ENCODE measurements at regions not wholly inside any gene's neighbourhood (a gene's known extent, or its start where the extent isn't known, plus 50 kb on each side); places are given as distances from the start of the nearest gene placed in this dataset.
"Not testable (repeated sequence)": the region's sequence is repeated elsewhere in the genome, so short reads cannot be mapped to it uniquely, and the experiment has no call there.

- DNase-seq: no peak
Observed at GRCh38 chr18:2143636-2144035, 427.7 kb downstream of the METTL4 start.

- no peak for DNase-seq
Observed at GRCh38 chr18:2144811-2145210, 426.5 kb downstream of the METTL4 start.

GRCh38 chr18:2146092-2146491, 425.2 kb downstream of the METTL4 start:
- no peak for DNase-seq

GRCh38 chr18:2146754-2147153, 424.6 kb downstream of the METTL4 start:
- DNase-seq: no peak

GRCh38 chr18:2147476-2148230, 423.7 kb downstream of the METTL4 start:
- DNase-seq: no peak

GRCh38 chr18:2148823-2149222, 422.5 kb downstream of the METTL4 start:
- DNase-seq: no peak

- DNase-seq: no peak
Observed at GRCh38 chr18:2150566-2150965, 420.7 kb downstream of the METTL4 start.

- DNase-seq: no peak
Observed at GRCh38 chr18:2154278-2154677, 417.0 kb downstream of the METTL4 start.

- DNase-seq: no peak
Observed at GRCh38 chr18:2164644-2165550, 406.4 kb downstream of the METTL4 start.

GRCh38 chr18:2166876-2167275, 404.4 kb downstream of the METTL4 start:
- not testable (repeated sequence) for DNase-seq

- DNase-seq: no peak
Observed at GRCh38 chr18:2168022-2168421, 403.3 kb downstream of the METTL4 start.

GRCh38 chr18:2169656-2170055, 401.6 kb downstream of the METTL4 start:
- no peak for DNase-seq

GRCh38 chr18:2171840-2172625, 399.3 kb downstream of the METTL4 start:
- no peak for DNase-seq

GRCh38 chr18:2172881-2173280, 398.4 kb downstream of the METTL4 start:
- no peak for DNase-seq

- no peak for DNase-seq
Observed at GRCh38 chr18:2173486-2173885, 397.8 kb downstream of the METTL4 start.

GRCh38 chr18:2178036-2178435, 393.3 kb downstream of the METTL4 start:
- DNase-seq: no peak

GRCh38 chr18:2179498-2180183, 391.7 kb downstream of the METTL4 start:
- no peak for DNase-seq

- DNase-seq: no peak
Observed at GRCh38 chr18:2180586-2180985, 390.7 kb downstream of the METTL4 start.

GRCh38 chr18:2183432-2183831, 387.9 kb downstream of the METTL4 start:
- no peak for DNase-seq

GRCh38 chr18:2186967-2187366, 384.3 kb downstream of the METTL4 start:
- no peak for DNase-seq

- DNase-seq: no peak
Observed at GRCh38 chr18:2188258-2188657, 383.0 kb downstream of the METTL4 start.

- DNase-seq: no peak
Observed at GRCh38 chr18:2191180-2191790, 380.0 kb downstream of the METTL4 start.

Data from CD4-positive, alpha-beta T cell treated with Interleukin-21 for 1 hour (primary cell).